GM23338 (cell line): ENCODE measurements at regions not wholly inside any gene's neighbourhood (a gene's known extent, or its start where the extent isn't known, plus 50 kb on each side); places are given as distances from the start of the nearest gene placed in this dataset.

Source experiments
- POLR2AphosphoS5 ChIP-seq: IDR thresholded peaks from 2 replicates; pipeline ENCODE4 v1.6.1; 2016; ENCODE audit warnings: antibody characterized with exemption, low read depth
- TF ChIP-seq, protein P1 (sequence below), 2 experiments: fragments of 200-600 bp in 1 of 2; sonication (generic) in 1 of 2; conservative IDR thresholded peaks; 2 replicates each; pipeline versions ENCODE4 v1.5.1 to v1.6.1; 2016 to 2017; ENCODE audit warnings: antibody characterized with exemption in 2 of 2, low read depth in 2 of 2, mild to moderate bottlenecking in 2 of 2, moderate library complexity in 1 of 2

DNA sequence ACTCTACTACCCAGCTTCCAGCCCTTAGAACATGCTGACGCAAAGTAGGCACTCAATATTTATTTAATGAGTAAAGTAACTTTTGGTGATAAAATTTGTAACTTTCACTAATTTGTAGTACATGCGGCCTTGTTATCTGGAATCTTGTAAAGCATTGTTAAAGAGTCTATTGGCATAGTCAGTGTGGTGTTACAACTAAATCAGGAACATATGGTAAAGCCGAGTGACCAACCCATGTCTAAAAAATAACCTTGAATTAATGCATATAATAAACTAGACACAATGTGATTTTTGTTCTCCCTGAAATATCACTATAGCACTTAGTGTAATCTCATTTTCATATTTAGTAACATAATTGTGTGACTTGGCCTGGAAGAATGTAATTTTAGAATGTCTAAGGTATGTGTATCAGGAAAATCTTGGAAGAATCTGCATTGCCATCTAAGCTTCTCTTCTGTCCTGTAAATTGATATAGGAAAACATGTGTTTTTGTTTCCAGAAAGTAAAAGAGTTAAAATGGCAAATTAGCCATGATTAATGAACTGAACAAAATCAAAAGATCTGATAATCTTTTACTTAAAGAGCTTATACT, 256.7 kb upstream of the GNAI1 start:
- TF ChIP-seq, protein P1, sequence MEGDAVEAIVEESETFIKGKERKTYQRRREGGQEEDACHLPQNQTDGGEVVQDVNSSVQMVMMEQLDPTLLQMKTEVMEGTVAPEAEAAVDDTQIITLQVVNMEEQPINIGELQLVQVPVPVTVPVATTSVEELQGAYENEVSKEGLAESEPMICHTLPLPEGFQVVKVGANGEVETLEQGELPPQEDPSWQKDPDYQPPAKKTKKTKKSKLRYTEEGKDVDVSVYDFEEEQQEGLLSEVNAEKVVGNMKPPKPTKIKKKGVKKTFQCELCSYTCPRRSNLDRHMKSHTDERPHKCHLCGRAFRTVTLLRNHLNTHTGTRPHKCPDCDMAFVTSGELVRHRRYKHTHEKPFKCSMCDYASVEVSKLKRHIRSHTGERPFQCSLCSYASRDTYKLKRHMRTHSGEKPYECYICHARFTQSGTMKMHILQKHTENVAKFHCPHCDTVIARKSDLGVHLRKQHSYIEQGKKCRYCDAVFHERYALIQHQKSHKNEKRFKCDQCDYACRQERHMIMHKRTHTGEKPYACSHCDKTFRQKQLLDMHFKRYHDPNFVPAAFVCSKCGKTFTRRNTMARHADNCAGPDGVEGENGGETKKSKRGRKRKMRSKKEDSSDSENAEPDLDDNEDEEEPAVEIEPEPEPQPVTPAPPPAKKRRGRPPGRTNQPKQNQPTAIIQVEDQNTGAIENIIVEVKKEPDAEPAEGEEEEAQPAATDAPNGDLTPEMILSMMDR (conservative IDR thresholded peaks at IDR 0.05; ENCODE audit: low read depth in 2 of 2): no peak
- no peak for TF ChIP-seq POLR2AphosphoS5
